Endothelial cell of umbilical vein (primary cell): ENCODE measurements at regions not wholly inside any gene's neighbourhood (a gene's known extent, or its start where the extent isn't known, plus 50 kb on each side); places are given as distances from the start of the nearest gene placed in this dataset.

Source experiments
- BruUV-seq: library from RNA; stranded (reverse); fragments of 400-500 nt; replicated peaks from 2 replicates; lab custom pipeline; 2021; lab: Mats Ljungman, UMichigan
- CTCF ChIA-PET: fragments of 300-600, 350-600 bp; sonication (Branson Sonifier 250); formaldehyde crosslinking; loops from one replicate; lab custom pipeline; 2021; ENCODE audit warnings: antibody characterized with exemption, inconsistent platforms; lab: Charles Lee
- POLR2A ChIA-PET: fragments of 300-600, 350-600 bp; sonication (Branson Sonifier 250); formaldehyde crosslinking; loops from one replicate; lab custom pipeline; 2021; ENCODE audit warnings: antibody characterized with exemption, inconsistent platforms; lab: Charles Lee
- DNase-seq: peaks from one replicate; pipeline ENCODE4 v3.0.0-alpha.2; 2011; ENCODE audit warnings: low read depth, low spot score
- FAIRE-seq: peaks from 2 replicates; lab custom pipeline; 2011; peaks lifted over from hg19 to GRCh38; lab: Jason Lieb, UNC
- H2AFZ ChIP-seq: 2 replicates; pipeline ENCODE4 v1.6.0; 2012; ENCODE audit warnings: low read depth, low read length, control low read depth, inconsistent platforms
- H3K27ac ChIP-seq: 2 replicates; pipeline ENCODE4 v1.5.1; 2011; ENCODE audit warnings: low read depth, mild to moderate bottlenecking, control low read depth, low read length, moderate library complexity; ENCODE audit not compliant: insufficient read depth
- H3K27me3 ChIP-seq, 2 experiments: 2 replicates each; pipeline versions ENCODE4 v1.6.0 to v1.6.1; 2011; ENCODE audit warnings: low read length in 2 of 2, mixed read lengths in 1 of 2; ENCODE audit not compliant: control insufficient read depth in 2 of 2, insufficient read depth in 2 of 2
- H3K36me3 ChIP-seq, 2 experiments: 2 replicates in 1 of 2; 3 replicates in 1 of 2; pipeline ENCODE4 v1.5.1; 2011; ENCODE audit warnings: low read length in 2 of 2, mild to moderate bottlenecking in 1 of 2, moderate library complexity in 1 of 2; ENCODE audit not compliant: control insufficient read depth in 2 of 2, insufficient read depth in 2 of 2; ENCODE audit errors: extremely low read depth in 1 of 2
- H3K4me1 ChIP-seq: 3 replicates; pipeline ENCODE4 v1.5.1; 2011; ENCODE audit warnings: mild to moderate bottlenecking, low read length; ENCODE audit not compliant: control insufficient read depth, insufficient read depth; ENCODE audit errors: extremely low read depth
- H3K4me2 ChIP-seq: 2 replicates; pipeline ENCODE4 v1.6.1; 2011; ENCODE audit warnings: low read length, control low read depth, mixed read lengths; ENCODE audit not compliant: insufficient read depth
- H3K4me3 ChIP-seq, 3 experiments: fragments of 200-600 bp in 1 of 3; sonication (generic), shearing (Covaris generic) in 1 of 3; replicated peaks in 1 of 3; 2 replicates each; pipeline ENCODE4 v1.5.1; 2011 to 2016; ENCODE audit warnings: control low read depth in 3 of 3, low read length in 3 of 3, mild to moderate bottlenecking in 2 of 3, inconsistent platforms in 1 of 3, low read depth in 1 of 3, moderate library complexity in 1 of 3; ENCODE audit not compliant: insufficient read depth in 1 of 3
- H3K79me2 ChIP-seq: 2 replicates; pipeline ENCODE4 v1.6.0; 2012; ENCODE audit warnings: low read length, inconsistent platforms; ENCODE audit not compliant: control insufficient read depth, insufficient read depth
- H3K9ac ChIP-seq: replicated peaks from 2 replicates; pipeline ENCODE3; 2011; ENCODE audit warnings: low read length, control low read depth; ENCODE audit not compliant: insufficient read depth; ENCODE audit errors: extremely low read depth
- H3K9me1 ChIP-seq: replicated peaks from 3 replicates; pipeline ENCODE4 v1.6.0; 2011; ENCODE audit warnings: mild to moderate bottlenecking, low read length; ENCODE audit not compliant: control insufficient read depth, insufficient read depth; ENCODE audit errors: extremely low read depth
- H3K9me3 ChIP-seq: replicated peaks from 2 replicates; pipeline ENCODE4 v1.5.1; 2012; ENCODE audit warnings: low read length, inconsistent platforms; ENCODE audit not compliant: control insufficient read depth, insufficient read depth
- H4K20me1 ChIP-seq: replicated peaks from 2 replicates; pipeline ENCODE3; 2011; ENCODE audit warnings: mild to moderate bottlenecking, low read length; ENCODE audit not compliant: control insufficient read depth, insufficient read depth; ENCODE audit errors: extremely low read depth
- CTCF ChIP-seq, 2 donors: IDR thresholded peaks; 1 replicate in 1 of 2; 2 replicates in 1 of 2; pipeline ENCODE4 v1.5.1; 2011; ENCODE audit warnings: low read length in 2 of 2, mild to moderate bottlenecking in 2 of 2, moderate library complexity in 2 of 2, control low read depth in 1 of 2, inconsistent platforms in 1 of 2, low read depth in 1 of 2; ENCODE audit not compliant: insufficient read depth in 1 of 2; ENCODE audit errors: extremely low read depth in 1 of 2
- EZH2 ChIP-seq: IDR thresholded peaks from 2 replicates; pipeline ENCODE4 v1.6.1; 2012; ENCODE audit warnings: borderline replicate concordance, low read depth, mild to moderate bottlenecking, moderate library complexity, low read length, inconsistent platforms; ENCODE audit not compliant: severe bottlenecking
- FOS ChIP-seq: IDR thresholded peaks from 2 replicates; pipeline ENCODE4 v1.6.1; 2011; ENCODE audit warnings: mild to moderate bottlenecking, low read length, moderate library complexity, borderline replicate concordance; ENCODE audit not compliant: insufficient read depth
- GATA2 ChIP-seq: IDR thresholded peaks from 2 replicates; pipeline ENCODE4 v1.7.0; 2011; ENCODE audit warnings: low read depth, mild to moderate bottlenecking, moderate library complexity, mixed read lengths, low read length; ENCODE audit not compliant: insufficient read length, insufficient read depth
- JUN ChIP-seq: IDR thresholded peaks from 2 replicates; pipeline ENCODE4 v1.6.1; 2011; ENCODE audit warnings: borderline replicate concordance, low read depth; ENCODE audit not compliant: insufficient read length, insufficient read depth
- MAX ChIP-seq: IDR thresholded peaks from 2 replicates; pipeline ENCODE4 v1.6.1; 2011; ENCODE audit not compliant: insufficient read depth, insufficient read length
- MYC ChIP-seq: IDR thresholded peaks from one replicate; pipeline ENCODE4 v1.6.1; 2011; ENCODE audit warnings: mild to moderate bottlenecking, low read depth, low read length
- POLR2A ChIP-seq: IDR thresholded peaks from 2 replicates; pipeline ENCODE4 v1.6.1; 2012; ENCODE audit warnings: low read depth, mild to moderate bottlenecking, control low read depth, low read length
- POLR2AphosphoS5 ChIP-seq: IDR thresholded peaks from 2 replicates; pipeline ENCODE4 v1.6.1; 2012; ENCODE audit warnings: low read depth, mild to moderate bottlenecking, control low read depth, low read length, moderate library complexity; ENCODE audit not compliant: insufficient read depth
- dilution Hi-C: fragments of 300-500 bp; cut with MboI; formaldehyde crosslinking; loops from one replicate; pipeline ENCODE4 v1.15.0; 2019; ENCODE audit warnings: low sequenced_read_pairs; ENCODE audit not compliant: extremely low pct_ligation_motif_present
- intact Hi-C: fragments of 100-400 bp; cut with micrococcal nuclease; formaldehyde crosslinking; loops from one replicate; pipeline ENCODE4 v1.10.0; 2022

- Histone ChIP-seq H3K4me2 (no peak overlapping the region), H3K4me1 (no peaks in the 10 kb centered on the region), H3K27me3 (peaks cover 0 to 3% of the 10 kb centered on the region in 2 experiments), H3K27ac (no peak overlapping the region), H3K36me3 (no peaks in the 10 kb centered on the region), H2AFZ (no peak overlapping the region), H3K4me3 (no peak overlapping the region), H3K79me2 (no peaks in the 10 kb centered on the region), H3K9me3 (no peaks in the 10 kb centered on the region), H3K9me1 (no peaks in the 10 kb centered on the region), H4K20me1 (no peaks in the 10 kb centered on the region), H3K9ac (no peak overlapping the region)
- BruUV-seq, result no TSS peak
- ChIA-PET CTCF (interaction anchor here (0.9 kb wide), 1 partner anchor 361 kb away, joined by 3 read pairs; no protein-coding TSS in a partner anchor), POLR2A (no interaction called here)
- TF ChIP-seq POLR2AphosphoS5, result no peak
- TF ChIP-seq MYC, result no peak
- no peak for TF ChIP-seq CTCF (IDR thresholded peaks at IDR 0.05; ENCODE audit: extremely low read depth in 1 of 2, insufficient read depth in 1 of 2, low read depth in 1 of 2, low read length in 2 of 2)
- no peak for TF ChIP-seq GATA2
- no peak for TF ChIP-seq FOS
- TF ChIP-seq POLR2A, result no peak
- TF ChIP-seq MAX, result no peak
- no peak for TF ChIP-seq JUN
- no peak for TF ChIP-seq EZH2
- FAIRE-seq, result no peak
- intact Hi-C loops, result no loop called here
- no peak for DNase-seq
- dilution Hi-C loops, result no loop called here
Observed at GRCh38 chr18:2180586-2180985, 390.7 kb downstream of the METTL4 start.
